ENCODE measurements at regions not wholly inside any gene's neighbourhood (a gene's known extent, or its start where the extent isn't known, plus 50 kb on each side); places are given as distances from the start of the nearest gene placed in this dataset.

- no peak for TF ChIP-seq POLR2A (IDR thresholded peaks at IDR 0.05)
- TF ChIP-seq CTCF (IDR thresholded peaks at IDR 0.05) = no peak
These were observed 257.8 kb downstream of the LMO4 start for GRCh38 chr1:87586501-87586900.
